Endothelial cell of umbilical vein (primary cell): ENCODE measurements at regions not wholly inside any gene's neighbourhood (a gene's known extent, or its start where the extent isn't known, plus 50 kb on each side); places are given as distances from the start of the nearest gene placed in this dataset.

Experiments
- BruUV-seq: library from RNA; stranded (reverse); fragments of 400-500 nt; replicated peaks from 2 replicates; lab custom pipeline; 2021; lab: Mats Ljungman, UMichigan
- CTCF ChIA-PET: fragments of 300-600, 350-600 bp; sonication (Branson Sonifier 250); formaldehyde crosslinking; loops from one replicate; lab custom pipeline; 2021; ENCODE audit warnings: antibody characterized with exemption, inconsistent platforms; lab: Charles Lee
- POLR2A ChIA-PET: fragments of 300-600, 350-600 bp; sonication (Branson Sonifier 250); formaldehyde crosslinking; loops from one replicate; lab custom pipeline; 2021; ENCODE audit warnings: antibody characterized with exemption, inconsistent platforms; lab: Charles Lee
- DNase-seq: peaks from one replicate; pipeline ENCODE4 v3.0.0-alpha.2; 2011; ENCODE audit warnings: low read depth, low spot score
- FAIRE-seq: peaks from 2 replicates; lab custom pipeline; 2011; peaks lifted over from hg19 to GRCh38; lab: Jason Lieb, UNC
- H2AFZ ChIP-seq: 2 replicates; pipeline ENCODE4 v1.6.0; 2012; ENCODE audit warnings: low read depth, low read length, control low read depth, inconsistent platforms
- H3K27ac ChIP-seq: 2 replicates; pipeline ENCODE4 v1.5.1; 2011; ENCODE audit warnings: low read depth, mild to moderate bottlenecking, control low read depth, low read length, moderate library complexity; ENCODE audit not compliant: insufficient read depth
- H3K27me3 ChIP-seq, 2 experiments: 2 replicates each; pipeline versions ENCODE4 v1.6.0 to v1.6.1; 2011; ENCODE audit warnings: low read length in 2 of 2, mixed read lengths in 1 of 2; ENCODE audit not compliant: control insufficient read depth in 2 of 2, insufficient read depth in 2 of 2
- H3K36me3 ChIP-seq, 2 experiments: 2 replicates in 1 of 2; 3 replicates in 1 of 2; pipeline ENCODE4 v1.5.1; 2011; ENCODE audit warnings: low read length in 2 of 2, mild to moderate bottlenecking in 1 of 2, moderate library complexity in 1 of 2; ENCODE audit not compliant: control insufficient read depth in 2 of 2, insufficient read depth in 2 of 2; ENCODE audit errors: extremely low read depth in 1 of 2
- H3K4me1 ChIP-seq: 3 replicates; pipeline ENCODE4 v1.5.1; 2011; ENCODE audit warnings: mild to moderate bottlenecking, low read length; ENCODE audit not compliant: control insufficient read depth, insufficient read depth; ENCODE audit errors: extremely low read depth
- H3K4me2 ChIP-seq: 2 replicates; pipeline ENCODE4 v1.6.1; 2011; ENCODE audit warnings: low read length, control low read depth, mixed read lengths; ENCODE audit not compliant: insufficient read depth
- H3K4me3 ChIP-seq, 3 experiments: fragments of 200-600 bp in 1 of 3; sonication (generic), shearing (Covaris generic) in 1 of 3; replicated peaks in 1 of 3; 2 replicates each; pipeline ENCODE4 v1.5.1; 2011 to 2016; ENCODE audit warnings: control low read depth in 3 of 3, low read length in 3 of 3, mild to moderate bottlenecking in 2 of 3, inconsistent platforms in 1 of 3, low read depth in 1 of 3, moderate library complexity in 1 of 3; ENCODE audit not compliant: insufficient read depth in 1 of 3
- H3K79me2 ChIP-seq: 2 replicates; pipeline ENCODE4 v1.6.0; 2012; ENCODE audit warnings: low read length, inconsistent platforms; ENCODE audit not compliant: control insufficient read depth, insufficient read depth
- H3K9ac ChIP-seq: replicated peaks from 2 replicates; pipeline ENCODE3; 2011; ENCODE audit warnings: low read length, control low read depth; ENCODE audit not compliant: insufficient read depth; ENCODE audit errors: extremely low read depth
- H3K9me1 ChIP-seq: replicated peaks from 3 replicates; pipeline ENCODE4 v1.6.0; 2011; ENCODE audit warnings: mild to moderate bottlenecking, low read length; ENCODE audit not compliant: control insufficient read depth, insufficient read depth; ENCODE audit errors: extremely low read depth
- H3K9me3 ChIP-seq: replicated peaks from 2 replicates; pipeline ENCODE4 v1.5.1; 2012; ENCODE audit warnings: low read length, inconsistent platforms; ENCODE audit not compliant: control insufficient read depth, insufficient read depth
- H4K20me1 ChIP-seq: replicated peaks from 2 replicates; pipeline ENCODE3; 2011; ENCODE audit warnings: mild to moderate bottlenecking, low read length; ENCODE audit not compliant: control insufficient read depth, insufficient read depth; ENCODE audit errors: extremely low read depth
- EZH2 ChIP-seq: IDR thresholded peaks from 2 replicates; pipeline ENCODE4 v1.6.1; 2012; ENCODE audit warnings: borderline replicate concordance, low read depth, mild to moderate bottlenecking, moderate library complexity, low read length, inconsistent platforms; ENCODE audit not compliant: severe bottlenecking
- FOS ChIP-seq: IDR thresholded peaks from 2 replicates; pipeline ENCODE4 v1.6.1; 2011; ENCODE audit warnings: mild to moderate bottlenecking, low read length, moderate library complexity, borderline replicate concordance; ENCODE audit not compliant: insufficient read depth
- GATA2 ChIP-seq: IDR thresholded peaks from 2 replicates; pipeline ENCODE4 v1.7.0; 2011; ENCODE audit warnings: low read depth, mild to moderate bottlenecking, moderate library complexity, mixed read lengths, low read length; ENCODE audit not compliant: insufficient read length, insufficient read depth
- JUN ChIP-seq: IDR thresholded peaks from 2 replicates; pipeline ENCODE4 v1.6.1; 2011; ENCODE audit warnings: borderline replicate concordance, low read depth; ENCODE audit not compliant: insufficient read length, insufficient read depth
- MYC ChIP-seq: IDR thresholded peaks from one replicate; pipeline ENCODE4 v1.6.1; 2011; ENCODE audit warnings: mild to moderate bottlenecking, low read depth, low read length
- POLR2A ChIP-seq: IDR thresholded peaks from 2 replicates; pipeline ENCODE4 v1.6.1; 2012; ENCODE audit warnings: low read depth, mild to moderate bottlenecking, control low read depth, low read length
- POLR2AphosphoS5 ChIP-seq: IDR thresholded peaks from 2 replicates; pipeline ENCODE4 v1.6.1; 2012; ENCODE audit warnings: low read depth, mild to moderate bottlenecking, control low read depth, low read length, moderate library complexity; ENCODE audit not compliant: insufficient read depth
- dilution Hi-C: fragments of 300-500 bp; cut with MboI; formaldehyde crosslinking; loops from one replicate; pipeline ENCODE4 v1.15.0; 2019; ENCODE audit warnings: low sequenced_read_pairs; ENCODE audit not compliant: extremely low pct_ligation_motif_present
- intact Hi-C: fragments of 100-400 bp; cut with micrococcal nuclease; formaldehyde crosslinking; loops from one replicate; pipeline ENCODE4 v1.10.0; 2022
- TF ChIP-seq, protein P1 (sequence below): IDR thresholded peaks from 2 replicates; pipeline ENCODE4 v1.6.1; 2011; ENCODE audit not compliant: insufficient read depth, insufficient read length
- TF ChIP-seq, protein P2 (sequence below), 2 donors: IDR thresholded peaks; 1 replicate in 1 of 2; 2 replicates in 1 of 2; pipeline ENCODE4 v1.5.1; 2011; ENCODE audit warnings: low read length in 2 of 2, mild to moderate bottlenecking in 2 of 2, moderate library complexity in 2 of 2, control low read depth in 1 of 2, inconsistent platforms in 1 of 2, low read depth in 1 of 2; ENCODE audit not compliant: insufficient read depth in 1 of 2; ENCODE audit errors: extremely low read depth in 1 of 2

DNA sequence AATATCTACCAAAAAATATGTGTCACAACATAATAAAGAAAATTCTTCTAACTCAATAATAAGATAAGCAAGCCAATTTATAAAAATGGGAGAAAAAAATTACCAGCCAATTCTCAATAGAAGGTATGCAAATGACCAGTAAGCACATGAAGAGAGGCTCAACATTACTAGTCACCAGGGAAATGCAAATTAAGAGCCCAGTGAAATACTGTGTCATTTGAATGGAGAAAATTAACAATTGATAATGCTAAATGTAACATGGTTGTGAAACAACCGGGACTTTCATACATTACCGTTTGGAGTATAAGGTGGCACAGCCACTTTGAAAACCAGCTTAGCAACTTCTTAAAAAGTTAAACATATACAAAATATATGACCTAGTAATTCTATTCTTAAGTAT lies 460.7 kb downstream of the IGSF11 start:
- Histone ChIP-seq H3K27me3 (no peaks in the 10 kb centered on the region), H3K4me3 (no peak overlapping the region), H3K79me2 (no peaks in the 10 kb centered on the region), H3K9me3 (no peaks in the 10 kb centered on the region), H3K36me3 (no peaks in the 10 kb centered on the region), H3K27ac (no peak overlapping the region), H3K4me1 (no peaks in the 10 kb centered on the region), H4K20me1 (no peaks in the 10 kb centered on the region), H3K9me1 (no peaks in the 10 kb centered on the region), H3K9ac (no peak overlapping the region), H3K4me2 (no peak overlapping the region), H2AFZ (no peak overlapping the region)
- dilution Hi-C loops = no loop called here
- POLR2A ChIA-PET = no interaction called here
- no TSS peak for BruUV-seq
- FAIRE-seq (no peak), DNase-seq (no peak)
- no peak for TF ChIP-seq POLR2A
- no peak for TF ChIP-seq EZH2
- TF ChIP-seq FOS = no peak
- TF ChIP-seq JUN = no peak
- TF ChIP-seq, protein P1, sequence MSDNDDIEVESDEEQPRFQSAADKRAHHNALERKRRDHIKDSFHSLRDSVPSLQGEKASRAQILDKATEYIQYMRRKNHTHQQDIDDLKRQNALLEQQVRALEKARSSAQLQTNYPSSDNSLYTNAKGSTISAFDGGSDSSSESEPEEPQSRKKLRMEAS = no peak
- no peak for TF ChIP-seq MYC
- no peak for TF ChIP-seq GATA2
- TF ChIP-seq POLR2AphosphoS5 = no peak
- TF ChIP-seq, protein P2, sequence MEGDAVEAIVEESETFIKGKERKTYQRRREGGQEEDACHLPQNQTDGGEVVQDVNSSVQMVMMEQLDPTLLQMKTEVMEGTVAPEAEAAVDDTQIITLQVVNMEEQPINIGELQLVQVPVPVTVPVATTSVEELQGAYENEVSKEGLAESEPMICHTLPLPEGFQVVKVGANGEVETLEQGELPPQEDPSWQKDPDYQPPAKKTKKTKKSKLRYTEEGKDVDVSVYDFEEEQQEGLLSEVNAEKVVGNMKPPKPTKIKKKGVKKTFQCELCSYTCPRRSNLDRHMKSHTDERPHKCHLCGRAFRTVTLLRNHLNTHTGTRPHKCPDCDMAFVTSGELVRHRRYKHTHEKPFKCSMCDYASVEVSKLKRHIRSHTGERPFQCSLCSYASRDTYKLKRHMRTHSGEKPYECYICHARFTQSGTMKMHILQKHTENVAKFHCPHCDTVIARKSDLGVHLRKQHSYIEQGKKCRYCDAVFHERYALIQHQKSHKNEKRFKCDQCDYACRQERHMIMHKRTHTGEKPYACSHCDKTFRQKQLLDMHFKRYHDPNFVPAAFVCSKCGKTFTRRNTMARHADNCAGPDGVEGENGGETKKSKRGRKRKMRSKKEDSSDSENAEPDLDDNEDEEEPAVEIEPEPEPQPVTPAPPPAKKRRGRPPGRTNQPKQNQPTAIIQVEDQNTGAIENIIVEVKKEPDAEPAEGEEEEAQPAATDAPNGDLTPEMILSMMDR (IDR thresholded peaks at IDR 0.05; ENCODE audit: extremely low read depth in 1 of 2, insufficient read depth in 1 of 2, low read depth in 1 of 2, low read length in 2 of 2) = no peak
- CTCF ChIA-PET = no interaction called here
- intact Hi-C loops = no loop called here
